ENCODE measurements at regions not wholly inside any gene's neighbourhood (a gene's known extent, or its start where the extent isn't known, plus 50 kb on each side); places are given as distances from the start of the nearest gene placed in this dataset.

- no peak for TF ChIP-seq EHMT2 (IDR thresholded peaks at IDR 0.05)
- no peak for TF ChIP-seq ZBTB34 (CRISPR knock-in tag; IDR thresholded peaks at IDR 0.05)
- no peak for TF ChIP-seq TCF7 (IDR thresholded peaks at IDR 0.05; ENCODE audit: borderline replicate concordance)
- TF ChIP-seq ZNF12 (CRISPR knock-in tag; IDR thresholded peaks at IDR 0.05), result no peak
Observed at GRCh38 chr3:70556056-70556455, 243.6 kb upstream of the MDFIC2 start (continued).

DNA sequence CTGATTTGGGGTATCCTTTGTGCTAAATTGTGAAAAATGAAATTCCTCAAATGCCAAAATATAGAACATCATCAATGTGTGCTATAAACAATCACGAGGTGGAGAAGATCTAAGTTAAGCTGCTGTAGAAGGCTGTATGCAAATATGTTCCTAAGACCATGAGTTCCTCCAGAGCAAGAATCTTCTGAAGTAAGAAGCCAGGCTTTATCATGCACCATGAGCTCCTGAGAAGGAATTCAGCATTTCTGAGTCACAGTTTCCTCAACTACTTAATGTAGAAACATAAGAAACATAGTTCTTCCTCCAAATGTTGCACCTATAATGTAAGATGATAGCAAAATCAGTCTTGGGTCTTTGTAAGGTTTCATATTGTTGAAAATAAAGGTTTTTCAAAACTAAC is 241.7 kb upstream of the MDFIC2 start:
- in situ Hi-C loops (cut with MboI), result no loop called here
- Histone ChIP-seq H3K4me3 (no peak overlapping the region), H3K27me3 (ENCODE audit: control insufficient read depth in 2 of 2, insufficient read depth in 2 of 2, low read length in 2 of 2) (no peaks in the 10 kb centered on the region), H3K36me3 (ENCODE audit: control insufficient read depth, insufficient read depth, low read length) (no peaks in the 10 kb centered on the region), H2AFZ (ENCODE audit: low read depth, low read length) (no peak overlapping the region), H3K9me1 (ENCODE audit: control insufficient read depth, insufficient read depth, low read length) (no peaks in the 10 kb centered on the region), H3K27ac (ENCODE audit: extremely low read depth, low read depth, low read length) (no peak overlapping the region), H3K9me3 (replicated peaks; ENCODE audit: control insufficient read depth, insufficient read depth, low read depth, low read length) (no peaks in the 10 kb centered on the region), H3K9ac (ENCODE audit: insufficient read depth in 1 of 2, low read depth in 2 of 2, low read length in 2 of 2) (no peak overlapping the region), H3K79me2 (ENCODE audit: control insufficient read depth, insufficient read depth, low read length) (no peaks in the 10 kb centered on the region), H3K4me2 (ENCODE audit: insufficient read depth, low read length) (no peak overlapping the region), H3K4me1 (replicated peaks in 1 of 2; ENCODE audit: control insufficient read depth in 2 of 2, insufficient read depth in 2 of 2, low read length in 2 of 2) (no peaks in the 10 kb centered on the region), H4K20me1 (replicated peaks; ENCODE audit: control insufficient read depth, insufficient read depth, low read length) (no peaks in the 10 kb centered on the region)
- DNase-seq (ENCODE audit: extremely low read depth in 1 of 4, low spot score in 3 of 4) (no peak), ATAC-seq (no peak), FAIRE-seq (no peak)
- ChIA-PET CTCF (ENCODE audit: low intra/inter-chr PET ratio) (no interaction called here), POLR2A (no interaction called here)
- no TSS peak for BruUV-seq (replicated peaks)
- intact Hi-C loops (cut with micrococcal nuclease), result loop anchor here (5.0 kb wide), 1 partner anchor 1033 kb away; no protein-coding TSS in a partner anchor
- 0% methylated on average over 1 of the region's 1 CpG for WGBS (ENCODE audit: insufficient coverage, low coverage, missing lambda C conversion rate)
- no peak for TF ChIP-seq BACH1 (tag; IDR thresholded peaks at IDR 0.05)
- TF ChIP-seq UBTF (IDR thresholded peaks at IDR 0.05; ENCODE audit: borderline replicate concordance in 1 of 2, low read depth in 2 of 2, low read length in 2 of 2), result no peak
- TF ChIP-seq, protein P1, sequence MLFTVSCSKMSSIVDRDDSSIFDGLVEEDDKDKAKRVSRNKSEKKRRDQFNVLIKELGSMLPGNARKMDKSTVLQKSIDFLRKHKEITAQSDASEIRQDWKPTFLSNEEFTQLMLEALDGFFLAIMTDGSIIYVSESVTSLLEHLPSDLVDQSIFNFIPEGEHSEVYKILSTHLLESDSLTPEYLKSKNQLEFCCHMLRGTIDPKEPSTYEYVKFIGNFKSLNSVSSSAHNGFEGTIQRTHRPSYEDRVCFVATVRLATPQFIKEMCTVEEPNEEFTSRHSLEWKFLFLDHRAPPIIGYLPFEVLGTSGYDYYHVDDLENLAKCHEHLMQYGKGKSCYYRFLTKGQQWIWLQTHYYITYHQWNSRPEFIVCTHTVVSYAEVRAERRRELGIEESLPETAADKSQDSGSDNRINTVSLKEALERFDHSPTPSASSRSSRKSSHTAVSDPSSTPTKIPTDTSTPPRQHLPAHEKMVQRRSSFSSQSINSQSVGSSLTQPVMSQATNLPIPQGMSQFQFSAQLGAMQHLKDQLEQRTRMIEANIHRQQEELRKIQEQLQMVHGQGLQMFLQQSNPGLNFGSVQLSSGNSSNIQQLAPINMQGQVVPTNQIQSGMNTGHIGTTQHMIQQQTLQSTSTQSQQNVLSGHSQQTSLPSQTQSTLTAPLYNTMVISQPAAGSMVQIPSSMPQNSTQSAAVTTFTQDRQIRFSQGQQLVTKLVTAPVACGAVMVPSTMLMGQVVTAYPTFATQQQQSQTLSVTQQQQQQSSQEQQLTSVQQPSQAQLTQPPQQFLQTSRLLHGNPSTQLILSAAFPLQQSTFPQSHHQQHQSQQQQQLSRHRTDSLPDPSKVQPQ (CRISPR knock-in tag; IDR thresholded peaks at IDR 0.05; ENCODE audit: borderline replicate concordance), result no peak
- no peak for TF ChIP-seq DNMT1 (IDR thresholded peaks at IDR 0.05)
- TF ChIP-seq, protein P2, sequence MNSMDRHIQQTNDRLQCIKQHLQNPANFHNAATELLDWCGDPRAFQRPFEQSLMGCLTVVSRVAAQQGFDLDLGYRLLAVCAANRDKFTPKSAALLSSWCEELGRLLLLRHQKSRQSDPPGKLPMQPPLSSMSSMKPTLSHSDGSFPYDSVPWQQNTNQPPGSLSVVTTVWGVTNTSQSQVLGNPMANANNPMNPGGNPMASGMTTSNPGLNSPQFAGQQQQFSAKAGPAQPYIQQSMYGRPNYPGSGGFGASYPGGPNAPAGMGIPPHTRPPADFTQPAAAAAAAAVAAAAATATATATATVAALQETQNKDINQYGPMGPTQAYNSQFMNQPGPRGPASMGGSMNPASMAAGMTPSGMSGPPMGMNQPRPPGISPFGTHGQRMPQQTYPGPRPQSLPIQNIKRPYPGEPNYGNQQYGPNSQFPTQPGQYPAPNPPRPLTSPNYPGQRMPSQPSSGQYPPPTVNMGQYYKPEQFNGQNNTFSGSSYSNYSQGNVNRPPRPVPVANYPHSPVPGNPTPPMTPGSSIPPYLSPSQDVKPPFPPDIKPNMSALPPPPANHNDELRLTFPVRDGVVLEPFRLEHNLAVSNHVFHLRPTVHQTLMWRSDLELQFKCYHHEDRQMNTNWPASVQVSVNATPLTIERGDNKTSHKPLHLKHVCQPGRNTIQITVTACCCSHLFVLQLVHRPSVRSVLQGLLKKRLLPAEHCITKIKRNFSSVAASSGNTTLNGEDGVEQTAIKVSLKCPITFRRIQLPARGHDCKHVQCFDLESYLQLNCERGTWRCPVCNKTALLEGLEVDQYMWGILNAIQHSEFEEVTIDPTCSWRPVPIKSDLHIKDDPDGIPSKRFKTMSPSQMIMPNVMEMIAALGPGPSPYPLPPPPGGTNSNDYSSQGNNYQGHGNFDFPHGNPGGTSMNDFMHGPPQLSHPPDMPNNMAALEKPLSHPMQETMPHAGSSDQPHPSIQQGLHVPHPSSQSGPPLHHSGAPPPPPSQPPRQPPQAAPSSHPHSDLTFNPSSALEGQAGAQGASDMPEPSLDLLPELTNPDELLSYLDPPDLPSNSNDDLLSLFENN (IDR thresholded peaks at IDR 0.05; ENCODE audit: low read depth in 2 of 2, low read length in 2 of 2), result no peak
- no peak for TF ChIP-seq RCOR1 (IDR thresholded peaks at IDR 0.05; ENCODE audit: borderline replicate concordance in 1 of 2, low read depth in 2 of 2, low read length in 2 of 2)
